GM12878 (cell line): ENCODE measurements at regions not wholly inside any gene's neighbourhood (a gene's known extent, or its start where the extent isn't known, plus 50 kb on each side); places are given as distances from the start of the nearest gene placed in this dataset.

ENCODE experiments used
- BHLHE40 ChIP-seq, 2 experiments: fragments of 450-650 bp in 1 of 2; IDR thresholded peaks; 2 replicates each; pipeline ENCODE4 v1.6.1; 2011 to 2017; ENCODE audit warnings: low read depth in 2 of 2, borderline replicate concordance in 1 of 2, improper control_type of control experiment in 1 of 2, low read length in 1 of 2, mild to moderate bottlenecking in 1 of 2
- DPF2 ChIP-seq: fragments of 450-650 bp; IDR thresholded peaks from 2 replicates; pipeline ENCODE4 v1.6.1; 2017; ENCODE audit warnings: mild to moderate bottlenecking
- EGR1 ChIP-seq, 2 experiments: IDR thresholded peaks; 1 replicate in 1 of 2; 2 replicates in 1 of 2; pipeline ENCODE4 v1.6.1; 2011 to 2012; ENCODE audit warnings: low read depth in 2 of 2, low read length in 2 of 2, borderline replicate concordance in 1 of 2, mild to moderate bottlenecking in 1 of 2, moderate library complexity in 1 of 2
- EP300 ChIP-seq, 2 experiments: fragments of 150-350 bp in 1 of 2; IDR thresholded peaks; 2 replicates each; pipeline ENCODE4 v1.6.1; 2011 to 2012; ENCODE audit warnings: low read depth in 2 of 2, low read length in 2 of 2, borderline replicate concordance in 1 of 2, improper control_type of control experiment in 1 of 2, inconsistent platforms in 1 of 2; ENCODE audit not compliant: control insufficient read depth in 1 of 2
- IKZF2 ChIP-seq, 2 experiments: fragments of 450-650 bp; IDR thresholded peaks; 2 replicates each; pipeline ENCODE4 v1.6.1; 2017; ENCODE audit warnings: mild to moderate bottlenecking in 2 of 2, moderate library complexity in 2 of 2
- MTA2 ChIP-seq: fragments of 450-650 bp; IDR thresholded peaks from 2 replicates; pipeline ENCODE4 v1.6.1; 2016; ENCODE audit warnings: low read depth, mild to moderate bottlenecking, moderate library complexity
- MXI1 ChIP-seq: fragments of 150-350 bp; IDR thresholded peaks from 2 replicates; pipeline ENCODE4 v1.6.1; 2011; ENCODE audit warnings: low read depth, mild to moderate bottlenecking, inconsistent platforms, low read length, improper control_type of control experiment
- NFIC ChIP-seq: IDR thresholded peaks from 2 replicates; pipeline ENCODE4 v1.6.1; 2012; ENCODE audit warnings: low read depth, mild to moderate bottlenecking, inconsistent platforms, low read length, moderate library complexity
- NR2C2 ChIP-seq: IDR thresholded peaks from 2 replicates; pipeline ENCODE4 v1.6.1; 2011; ENCODE audit warnings: borderline replicate concordance, low read depth; ENCODE audit not compliant: control insufficient read depth, insufficient read length
- NR2F1 ChIP-seq: fragments of 450-650 bp; conservative IDR thresholded peaks from 2 replicates; pipeline ENCODE4 v1.6.1; 2017; ENCODE audit warnings: mild to moderate bottlenecking
- POLR2A ChIP-seq: IDR thresholded peaks from 2 replicates; pipeline ENCODE4 v1.6.1; 2011; ENCODE audit warnings: low read depth, mild to moderate bottlenecking, low read length
- POLR2AphosphoS2 ChIP-seq: IDR thresholded peaks from 2 replicates; pipeline ENCODE4 v1.6.1; 2011; ENCODE audit warnings: low read depth, mild to moderate bottlenecking, low read length, improper control_type of control experiment, moderate library complexity
- RELB ChIP-seq: fragments of 450-650 bp; IDR thresholded peaks from 2 replicates; pipeline ENCODE4 v1.6.1; 2017; ENCODE audit warnings: low read depth, mild to moderate bottlenecking, moderate library complexity
- RFX5 ChIP-seq: IDR thresholded peaks from 2 replicates; pipeline ENCODE4 v1.6.1; 2011; ENCODE audit warnings: low read depth, low read length, improper control_type of control experiment
- RUNX3 ChIP-seq: IDR thresholded peaks from 2 replicates; pipeline ENCODE4 v1.6.1; 2012; ENCODE audit warnings: low read length, inconsistent platforms
- SIX5 ChIP-seq: IDR thresholded peaks from 2 replicates; pipeline ENCODE4 v1.6.1; 2011; ENCODE audit warnings: mild to moderate bottlenecking, low read depth, low read length, moderate library complexity; ENCODE audit not compliant: severe bottlenecking
- SRF ChIP-seq, 2 experiments: IDR thresholded peaks; 2 replicates each; pipeline ENCODE4 v1.6.1; 2011; ENCODE audit warnings: low read depth in 2 of 2, low read length in 2 of 2, mild to moderate bottlenecking in 1 of 2, moderate library complexity in 1 of 2
- TBL1XR1 ChIP-seq: IDR thresholded peaks from 2 replicates; pipeline ENCODE4 v1.6.1; 2012; ENCODE audit warnings: low read depth, low read length, improper control_type of control experiment
- TCF12 ChIP-seq: IDR thresholded peaks from 2 replicates; pipeline ENCODE4 v1.6.1; 2011; ENCODE audit warnings: low read depth, mild to moderate bottlenecking, low read length
- USF1 ChIP-seq: IDR thresholded peaks from 2 replicates; pipeline ENCODE4 v1.6.1; 2011; ENCODE audit warnings: borderline replicate concordance, low read depth, mild to moderate bottlenecking, moderate library complexity, mixed read lengths, low read length; ENCODE audit not compliant: insufficient read depth; ENCODE audit errors: extremely low read length
- ZNF217 ChIP-seq: fragments of 450-650 bp; IDR thresholded peaks from 2 replicates; pipeline ENCODE4 v1.6.1; 2017; ENCODE audit warnings: antibody characterized with exemption, mild to moderate bottlenecking
- ZNF384 ChIP-seq: IDR thresholded peaks from 2 replicates; pipeline ENCODE4 v1.6.1; 2012; ENCODE audit warnings: low read depth, mild to moderate bottlenecking, low read length, improper control_type of control experiment, borderline replicate concordance

DNA sequence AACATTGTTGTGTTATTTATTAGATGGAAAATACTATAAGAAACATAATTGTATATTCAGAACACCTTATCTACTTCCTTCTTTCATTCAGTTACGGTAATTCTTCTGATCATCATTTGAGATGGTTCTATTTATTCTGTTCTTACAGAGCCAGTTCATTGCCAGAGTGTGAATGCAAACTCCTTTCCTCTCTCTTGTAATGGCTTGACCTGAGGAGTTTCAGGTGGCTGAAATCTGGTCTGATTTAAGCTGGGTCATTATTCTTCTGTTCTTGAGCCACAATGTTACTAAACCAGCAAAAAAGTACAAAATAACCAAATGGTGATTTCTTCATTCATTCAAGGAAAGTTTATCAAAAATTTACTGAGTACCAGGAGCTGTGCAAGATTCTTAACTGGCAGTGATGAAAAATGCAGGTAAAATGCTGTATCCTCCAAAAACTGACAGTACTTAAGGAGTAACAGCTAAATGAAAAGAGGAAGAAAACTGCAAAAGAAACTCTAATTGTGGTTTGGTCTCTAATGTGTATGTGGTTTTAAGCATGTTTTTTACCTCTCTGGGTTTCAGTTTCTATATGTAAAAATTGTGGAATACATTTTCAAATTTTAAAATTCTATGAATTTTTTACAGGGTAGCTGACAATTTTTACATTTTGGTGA, 182.4 kb upstream of the UFM1 start (continued):
- peak; percentile 34; the same call in 1 of the 2 replicates for TF ChIP-seq ZNF217
- TF ChIP-seq MTA2, result peak; percentile 68; the same call in 1 of the 2 replicates
- no peak for TF ChIP-seq TCF12
- TF ChIP-seq MXI1, result peak; percentile 38; the same call in 1 of the 2 replicates
- TF ChIP-seq IKZF2 (IDR thresholded peaks at IDR 0.05), result peak; percentile 27 to 58; a peak in 2 of 4 replicates
- no peak for TF ChIP-seq TBL1XR1
- no peak for TF ChIP-seq NR2C2
- no peak for TF ChIP-seq EGR1 (IDR thresholded peaks at IDR 0.05; ENCODE audit: borderline replicate concordance in 1 of 2, low read depth in 2 of 2, low read length in 2 of 2)
- TF ChIP-seq SRF (IDR thresholded peaks at IDR 0.05; ENCODE audit: low read depth in 2 of 2, low read length in 2 of 2), result no peak
- no peak for TF ChIP-seq POLR2AphosphoS2
- TF ChIP-seq ZNF384, result peak; percentile 37; the same call in 1 of the 2 replicates
- peak; percentile 69; the same call in 1 of the 2 replicates for TF ChIP-seq DPF2
- peak; percentile 23 to 37; a peak in 1 of 4 replicates for TF ChIP-seq EP300 (IDR thresholded peaks at IDR 0.05; ENCODE audit: borderline replicate concordance in 1 of 2, control insufficient read depth in 1 of 2, low read depth in 2 of 2, low read length in 2 of 2)
- TF ChIP-seq USF1, result no peak
- peak; percentile 51; the same call in 1 of the 2 replicates for TF ChIP-seq RELB
- no peak for TF ChIP-seq POLR2A
- no peak for TF ChIP-seq SIX5
- peak; percentile 51; the same call in 1 of the 2 replicates for TF ChIP-seq NR2F1
- TF ChIP-seq RFX5, result no peak
- TF ChIP-seq NFIC, result peak; percentile 48; the same call in 1 of the 2 replicates
- TF ChIP-seq RUNX3, result peak; percentile 88
- 0 out of 4 replicates have a peak, but pooled peaks of 1 of the 2 experiments have one; percentile 38 for TF ChIP-seq BHLHE40 (IDR thresholded peaks at IDR 0.05; ENCODE audit: borderline replicate concordance in 1 of 2, low read depth in 2 of 2, low read length in 1 of 2)
